SU-DHL-6 (cell line): ENCODE measurements at regions not wholly inside any gene's neighbourhood (a gene's known extent, or its start where the extent isn't known, plus 50 kb on each side); places are given as distances from the start of the nearest gene placed in this dataset.

ENCODE experiments used
- H2AFZ ChIP-seq: fragments of 200-600 bp; sonication (generic); 2 replicates; pipeline ENCODE4 v1.6.1; 2014; ENCODE audit warnings: low read depth, mild to moderate bottlenecking, moderate library complexity, mixed read lengths, antibody characterized with exemption, low read length; ENCODE audit not compliant: severe bottlenecking
- H3F3A ChIP-seq: fragments of 200-600 bp; shearing (Covaris generic); 2 replicates; pipeline ENCODE4 v1.6.0; 2016; ENCODE audit warnings: antibody characterized with exemption, mild to moderate bottlenecking; ENCODE audit not compliant: insufficient read depth
- H3K27ac ChIP-seq: fragments of 200-600 bp; sonication (generic); 2 replicates; pipeline ENCODE4 v1.5.1; 2016; ENCODE audit warnings: low read depth, mild to moderate bottlenecking, low read length, moderate library complexity, mixed read lengths
- H3K27me3 ChIP-seq: fragments of 200-600 bp; sonication (generic), shearing (Covaris generic); 2 replicates; pipeline ENCODE4 v1.6.0; 2014; ENCODE audit warnings: mild to moderate bottlenecking, low read length
- H3K36me3 ChIP-seq: fragments of 200-600 bp; sonication (generic); 2 replicates; pipeline ENCODE4 v1.6.1; 2014; ENCODE audit warnings: mild to moderate bottlenecking, low read length, mixed read lengths
- H3K4me2 ChIP-seq: fragments of 300-600, 200-600 bp; shearing (Covaris generic), sonication (generic); 2 replicates; pipeline ENCODE4 v1.6.0; 2014; ENCODE audit warnings: low read length, low read depth, mild to moderate bottlenecking; ENCODE audit not compliant: poor library complexity, severe bottlenecking
- H3K4me3 ChIP-seq: fragments of 200-600 bp; sonication (generic); 2 replicates; pipeline ENCODE4 v1.5.1; 2014; ENCODE audit warnings: antibody characterized with exemption, low read length, mild to moderate bottlenecking, mixed read lengths; ENCODE audit not compliant: insufficient read depth, poor library complexity, severe bottlenecking
- H3K79me2 ChIP-seq: fragments of 200-600 bp; sonication (generic); 2 replicates; pipeline ENCODE4 v1.6.1; 2014; ENCODE audit warnings: mild to moderate bottlenecking, low read length, moderate library complexity; ENCODE audit not compliant: insufficient read depth
- H3K9ac ChIP-seq: fragments of 200-600 bp; sonication (generic); 2 replicates; pipeline ENCODE4 v1.7.0; 2014; ENCODE audit warnings: mild to moderate bottlenecking, low read length
- H3K9me2 ChIP-seq: fragments of 200-600 bp; sonication (generic); replicated peaks from 2 replicates; pipeline ENCODE4 v1.6.1; 2014; ENCODE audit warnings: low read length; ENCODE audit not compliant: insufficient read depth
- H3K9me3 ChIP-seq: fragments of 200-600 bp; sonication (generic); 2 replicates; pipeline ENCODE4 v1.6.1; 2014; ENCODE audit warnings: low read length, mixed read lengths; ENCODE audit not compliant: insufficient read depth
- H4K20me1 ChIP-seq: fragments of 200-600 bp; sonication (generic); 2 replicates; pipeline ENCODE4 v1.6.1; 2014; ENCODE audit warnings: low read depth, mild to moderate bottlenecking, antibody characterized with exemption, low read length, moderate library complexity, mixed read lengths
- CTCF ChIP-seq: fragments of 200-600 bp; sonication (generic); IDR thresholded peaks from one replicate; pipeline ENCODE4 v1.5.1; 2017; ENCODE audit warnings: antibody characterized with exemption, mild to moderate bottlenecking, low read length, moderate library complexity; ENCODE audit not compliant: insufficient read depth, poor library complexity, severe bottlenecking
- EZH2phosphoT487 ChIP-seq: fragments of 200-600 bp; sonication (generic), shearing (Covaris generic); conservative IDR thresholded peaks from 2 replicates; pipeline ENCODE4 v1.6.1; 2018; ENCODE audit warnings: mild to moderate bottlenecking, antibody characterized with exemption, low read length, moderate library complexity, mixed read lengths

GRCh38 chr2:190800528-190800927 is 80.1 kb upstream of the GLS start:
- Histone ChIP-seq H3K4me3 (no peak overlapping the region), H3K27ac (no peak overlapping the region), H3K27me3 (no peaks in the 10 kb centered on the region), H3K4me2 (no peak overlapping the region), H2AFZ (no peak overlapping the region), H3K36me3 (no peaks in the 10 kb centered on the region), H4K20me1 (no peaks in the 10 kb centered on the region), H3K9me3 (no peaks in the 10 kb centered on the region), H3F3A (no peaks in the 10 kb centered on the region), H3K9ac (no peak overlapping the region), H3K9me2 (no peaks in the 10 kb centered on the region), H3K79me2 (no peaks in the 10 kb centered on the region)
- TF ChIP-seq EZH2phosphoT487 (no peak), CTCF (no peak)

- Histone ChIP-seq H3K36me3 (no peaks in the 10 kb centered on the region), H3K4me2 (no peak overlapping the region), H3K27me3 (no peaks in the 10 kb centered on the region), H3F3A (no peaks in the 10 kb centered on the region), H3K9me2 (no peaks in the 10 kb centered on the region), H2AFZ (no peak overlapping the region), H3K9me3 (no peaks in the 10 kb centered on the region), H4K20me1 (no peaks in the 10 kb centered on the region), H3K79me2 (no peaks in the 10 kb centered on the region), H3K9ac (no peak overlapping the region), H3K27ac (no peak overlapping the region), H3K4me3 (no peak overlapping the region)
- TF ChIP-seq EZH2phosphoT487: no peak
Measured at GRCh38 chr2:190802129-190802528, 78.5 kb upstream of the GLS start.

- H3K9me3 ChIP-seq: no peaks in the 10 kb centered on the region
- no peak overlapping the region for H3K9ac ChIP-seq
- no peaks in the 10 kb centered on the region for H3K9me2 ChIP-seq
- H3K27ac ChIP-seq: no peak overlapping the region
- H3K79me2 ChIP-seq: no peaks in the 10 kb centered on the region
- no peaks in the 10 kb centered on the region for H3F3A ChIP-seq
- H3K27me3 ChIP-seq: no peaks in the 10 kb centered on the region
- no peak overlapping the region for H3K4me3 ChIP-seq
- no peak overlapping the region for H2AFZ ChIP-seq
- no peaks in the 10 kb centered on the region for H3K36me3 ChIP-seq
- H3K4me2 ChIP-seq: no peak overlapping the region
- H4K20me1 ChIP-seq: no peaks in the 10 kb centered on the region
- TF ChIP-seq EZH2phosphoT487 (no peak), CTCF (no peak)
Measured at GRCh38 chr2:190802626-190803209, 77.9 kb upstream of the GLS start.

- no peak overlapping the region for H3K9ac ChIP-seq
- H3K79me2 ChIP-seq: no peaks in the 10 kb centered on the region
- no peak overlapping the region for H3K4me3 ChIP-seq
- H4K20me1 ChIP-seq: no peaks in the 10 kb centered on the region
- H3K4me2 ChIP-seq: no peak overlapping the region
- no peaks in the 10 kb centered on the region for H3K9me2 ChIP-seq
- TF ChIP-seq CTCF (no peak), EZH2phosphoT487 (no peak)
- H3K27me3 ChIP-seq: no peaks in the 10 kb centered on the region
- no peaks in the 10 kb centered on the region for H3F3A ChIP-seq
- H3K9me3 ChIP-seq: no peaks in the 10 kb centered on the region
- H3K36me3 ChIP-seq: no peaks in the 10 kb centered on the region
- no peak overlapping the region for H2AFZ ChIP-seq
- H3K27ac ChIP-seq: no peak overlapping the region
Measured at GRCh38 chr2:190804182-190804795, 76.3 kb upstream of the GLS start.
